Activated B cell treated with CpG ODN at 0.5 μM for 24 hours (primary cell): ENCODE measurements at regions not wholly inside any gene's neighbourhood (a gene's known extent, or its start where the extent isn't known, plus 50 kb on each side); places are given as distances from the start of the nearest gene placed in this dataset.

Experiments
- ATAC-seq: fragments of 200-7000 bp; cut with Tn5 transposase; one replicate; pipeline ENCODE4 v1.10.0; 2021; ENCODE audit warnings: low read depth, mild to moderate bottlenecking, moderate library complexity
- CTCF ChIA-PET: fragments of 350-600 bp; sonication (Branson Sonifier 250); formaldehyde crosslinking; loops from one replicate; lab custom pipeline; 2021; ENCODE audit warnings: antibody characterized with exemption; lab: Charles Lee
- POLR2A ChIA-PET: fragments of 350-600 bp; sonication (Branson Sonifier 250); formaldehyde crosslinking; loops from one replicate; lab custom pipeline; 2021; ENCODE audit warnings: antibody characterized with exemption; lab: Charles Lee
- DNase-seq: peaks from one replicate; pipeline ENCODE4 v3.0.0; 2022
- H3K27ac Mint-ChIP-seq: one replicate; pipeline ENCODE4 v1.8.0; 2020; ENCODE audit warnings: mixed read lengths
- H3K27me3 Mint-ChIP-seq: one replicate; pipeline ENCODE4 v1.8.0; 2021; ENCODE audit warnings: mixed read lengths
- H3K36me3 Mint-ChIP-seq: one replicate; pipeline ENCODE4 v1.8.0; 2021; ENCODE audit warnings: low read depth, mixed read lengths
- H3K4me1 Mint-ChIP-seq: one replicate; pipeline ENCODE4 v1.8.0; 2021; ENCODE audit warnings: mixed read lengths
- H3K4me3 Mint-ChIP-seq: one replicate; pipeline ENCODE4 v1.8.0; 2020; ENCODE audit warnings: mild to moderate bottlenecking, mixed read lengths
- H3K9me3 Mint-ChIP-seq: one replicate; pipeline ENCODE4 v1.8.0; 2020; ENCODE audit warnings: mixed read lengths
- intact Hi-C: fragments of 100-400 bp; cut with micrococcal nuclease; formaldehyde crosslinking; loops from one replicate; pipeline ENCODE4 v1.15.1; 2024
- TF ChIP-seq, protein P1 (sequence below): fragments of 200-600 bp; IDR thresholded peaks from one replicate; pipeline ENCODE4 v1.8.0; 2022; ENCODE audit warnings: antibody characterized with exemption, mild to moderate bottlenecking

DNA sequence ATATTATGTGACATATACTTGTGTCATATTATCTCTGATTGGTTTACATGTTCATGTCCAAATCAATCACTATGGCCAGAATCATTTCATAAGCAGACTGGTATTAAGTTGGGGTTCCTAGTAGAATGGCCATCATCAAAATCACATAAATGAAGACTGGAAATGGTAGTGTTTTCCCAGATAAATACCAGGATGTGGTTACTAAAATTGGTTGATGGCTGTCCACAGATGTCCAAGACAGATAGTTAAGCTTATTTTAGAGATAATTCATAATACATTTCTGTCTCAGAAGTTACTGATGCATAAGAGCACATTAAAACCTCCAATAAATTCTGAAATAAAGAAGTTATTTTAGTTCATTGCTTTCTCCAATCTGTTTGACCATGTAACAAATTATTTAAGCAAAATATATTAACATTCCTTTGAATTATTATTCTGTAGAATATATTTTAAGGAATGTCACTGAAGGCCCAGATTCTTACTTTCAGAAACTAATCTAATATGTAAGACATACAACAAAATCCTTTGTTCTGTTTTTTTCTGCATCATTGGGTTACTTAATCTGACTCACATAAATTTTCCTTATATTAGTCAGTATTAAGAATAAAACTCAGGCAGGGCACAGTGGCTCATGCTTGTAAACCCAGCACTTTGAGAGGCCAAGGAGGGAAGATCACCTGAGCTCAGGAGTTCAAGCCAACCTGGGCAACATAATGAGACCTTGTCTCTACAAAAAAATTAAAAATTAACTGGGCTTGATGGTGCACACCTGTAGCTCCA, 483.9 kb downstream of the PTPRC start:
- H3K36me3 Mint-ChIP-seq: no peaks in the 10 kb centered on the region
- intact Hi-C loops: no loop called here

DNA sequence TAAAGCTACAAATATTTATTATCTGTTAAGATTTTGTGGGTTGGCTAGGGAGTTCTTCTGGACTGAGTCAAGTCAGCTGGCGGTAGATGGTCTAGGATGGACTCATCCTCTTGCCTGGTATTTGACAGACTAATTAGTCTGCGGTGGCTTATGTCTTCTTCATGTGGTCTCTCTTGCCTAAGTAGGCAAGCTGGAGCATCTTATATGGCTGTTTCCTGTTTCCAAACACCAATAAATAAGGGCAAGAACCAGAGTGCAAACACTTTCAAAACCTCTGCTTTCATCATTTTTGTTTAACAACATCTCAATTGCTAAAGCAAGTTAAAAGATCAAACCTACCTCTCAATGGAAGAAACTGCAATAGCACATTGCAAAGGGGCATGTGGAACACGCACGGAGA, 484.8 kb downstream of the PTPRC start:
- TF ChIP-seq, protein P1, sequence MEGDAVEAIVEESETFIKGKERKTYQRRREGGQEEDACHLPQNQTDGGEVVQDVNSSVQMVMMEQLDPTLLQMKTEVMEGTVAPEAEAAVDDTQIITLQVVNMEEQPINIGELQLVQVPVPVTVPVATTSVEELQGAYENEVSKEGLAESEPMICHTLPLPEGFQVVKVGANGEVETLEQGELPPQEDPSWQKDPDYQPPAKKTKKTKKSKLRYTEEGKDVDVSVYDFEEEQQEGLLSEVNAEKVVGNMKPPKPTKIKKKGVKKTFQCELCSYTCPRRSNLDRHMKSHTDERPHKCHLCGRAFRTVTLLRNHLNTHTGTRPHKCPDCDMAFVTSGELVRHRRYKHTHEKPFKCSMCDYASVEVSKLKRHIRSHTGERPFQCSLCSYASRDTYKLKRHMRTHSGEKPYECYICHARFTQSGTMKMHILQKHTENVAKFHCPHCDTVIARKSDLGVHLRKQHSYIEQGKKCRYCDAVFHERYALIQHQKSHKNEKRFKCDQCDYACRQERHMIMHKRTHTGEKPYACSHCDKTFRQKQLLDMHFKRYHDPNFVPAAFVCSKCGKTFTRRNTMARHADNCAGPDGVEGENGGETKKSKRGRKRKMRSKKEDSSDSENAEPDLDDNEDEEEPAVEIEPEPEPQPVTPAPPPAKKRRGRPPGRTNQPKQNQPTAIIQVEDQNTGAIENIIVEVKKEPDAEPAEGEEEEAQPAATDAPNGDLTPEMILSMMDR: no peak
- ATAC-seq (no peak), DNase-seq (no peak)
- H3K9me3 Mint-ChIP-seq: no peaks in the 10 kb centered on the region
- ChIA-PET POLR2A (no interaction called here), CTCF (interaction anchor here (1.0 to 2.5 kb wide), 2 partner anchors 11 to 22 kb away, joined by 3 to 9 read pairs; no protein-coding TSS in a partner anchor)
- H3K27me3 Mint-ChIP-seq: peaks cover 1% of the 10 kb centered on the region
- intact Hi-C loops: no loop called here
- H3K4me3 Mint-ChIP-seq: no peak overlapping the region
- no peaks in the 10 kb centered on the region for H3K4me1 Mint-ChIP-seq
- H3K27ac Mint-ChIP-seq: no peak overlapping the region
- no peaks in the 10 kb centered on the region for H3K36me3 Mint-ChIP-seq

More for the DNA sequence above, 483.9 kb downstream of the PTPRC start:
- DNase-seq: no peak
- TF ChIP-seq, protein P1: no peak
- H3K27me3 Mint-ChIP-seq: no peaks in the 10 kb centered on the region
- peak; percentile 49 for ATAC-seq
- no peaks in the 10 kb centered on the region for H3K9me3 Mint-ChIP-seq
- POLR2A ChIA-PET: no interaction called here
- H3K4me1 Mint-ChIP-seq: no peaks in the 10 kb centered on the region
- no peak overlapping the region for H3K27ac Mint-ChIP-seq
- CTCF ChIA-PET: interaction anchor here (1.0 to 2.5 kb wide), 2 partner anchors 10 to 23 kb away, joined by 3 to 9 read pairs; no protein-coding TSS in a partner anchor
- H3K4me3 Mint-ChIP-seq: no peak overlapping the region

- DNase-seq (no peak), ATAC-seq (no peak)
- H3K27ac Mint-ChIP-seq: no peak overlapping the region
- H3K9me3 Mint-ChIP-seq: no peaks in the 10 kb centered on the region
- H3K4me3 Mint-ChIP-seq: no peak overlapping the region
- H3K36me3 Mint-ChIP-seq: no peaks in the 10 kb centered on the region
- TF ChIP-seq, protein P1: no peak
- CTCF ChIA-PET: no interaction called here
- H3K4me1 Mint-ChIP-seq: no peaks in the 10 kb centered on the region
- intact Hi-C loops: no loop called here
- POLR2A ChIA-PET: interaction anchor here (0.5 kb wide), 1 partner anchor 405 kb away, joined by 3 read pairs; no protein-coding TSS in a partner anchor
- peaks cover 1% of the 10 kb centered on the region for H3K27me3 Mint-ChIP-seq
These were observed 485.5 kb downstream of the PTPRC start for GRCh38 chr1:199124351-199124750.

GRCh38 chr1:199129247-199129646, 490.4 kb downstream of the PTPRC start:
- no peak for ATAC-seq
- Mint-ChIP-seq H3K4me1 (peaks cover 5% of the 10 kb centered on the region), H3K4me3 (no peak overlapping the region), H3K27me3 (peaks cover 1% of the 10 kb centered on the region), H3K36me3 (no peaks in the 10 kb centered on the region), H3K9me3 (peaks cover 3% of the 10 kb centered on the region), H3K27ac (no peak overlapping the region)
- ChIA-PET CTCF (no interaction called here), POLR2A (no interaction called here)
- TF ChIP-seq, protein P1: no peak
- no peak for DNase-seq
- intact Hi-C loops: no loop called here

DNA sequence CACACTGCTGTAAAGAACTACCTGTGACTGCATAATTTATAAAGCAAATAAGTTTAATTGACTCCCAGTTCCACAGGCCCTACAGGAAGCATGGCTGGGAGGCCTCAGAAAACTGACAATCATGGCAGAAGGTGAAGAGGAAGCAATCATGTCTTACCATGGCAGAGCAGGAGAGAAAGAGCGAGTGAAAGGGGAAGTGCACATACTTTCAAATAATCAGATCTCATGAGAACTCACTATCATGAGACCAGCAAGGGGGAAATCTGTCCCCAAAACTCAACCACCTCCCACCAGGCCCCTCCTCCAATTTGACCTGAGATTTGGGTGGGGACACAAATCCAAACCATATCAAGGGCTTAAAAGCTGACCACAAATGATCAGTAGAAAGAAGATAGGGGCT, 493.2 kb downstream of the PTPRC start:
- no peak for ATAC-seq

More for the DNA sequence above, 493.2 kb downstream of the PTPRC start:
- H3K36me3 Mint-ChIP-seq: no peaks in the 10 kb centered on the region
- no peak overlapping the region for H3K4me3 Mint-ChIP-seq
- no peak for DNase-seq
- H3K9me3 Mint-ChIP-seq: peaks cover 3% of the 10 kb centered on the region
- peaks cover 1% of the 10 kb centered on the region for H3K27me3 Mint-ChIP-seq
- TF ChIP-seq, protein P1: no peak
- ChIA-PET POLR2A (no interaction called here), CTCF (no interaction called here)
- peaks cover 5% of the 10 kb centered on the region for H3K4me1 Mint-ChIP-seq
- peak overlapping the region; percentile 53 for H3K27ac Mint-ChIP-seq
- intact Hi-C loops: no loop called here
